ENCODE measurements at regions not wholly inside any gene's neighbourhood (a gene's known extent, or its start where the extent isn't known, plus 50 kb on each side); places are given as distances from the start of the nearest gene placed in this dataset.

DNA sequence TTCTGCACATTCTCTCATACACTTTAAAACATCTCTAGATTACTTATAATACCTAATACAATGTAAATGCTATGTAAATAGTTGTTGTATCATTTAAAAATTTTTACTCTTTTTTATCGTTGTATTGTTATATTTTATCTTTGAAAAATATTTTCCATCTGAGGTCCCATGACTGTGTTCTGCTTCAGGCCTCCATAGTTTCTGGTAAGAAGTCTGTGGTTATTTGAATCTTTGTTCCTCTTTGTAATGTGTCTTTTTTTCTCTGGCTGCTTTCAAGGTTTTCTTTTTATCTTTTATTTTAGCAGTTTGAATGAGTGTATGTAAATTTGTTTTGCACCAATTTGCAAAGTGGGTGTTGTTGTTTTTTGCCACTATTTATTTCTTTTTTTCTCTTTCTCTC is 263.1 kb downstream of the RPS24 start:
- Histone ChIP-seq H3K9me3 (no peaks in the 10 kb centered on the region), H3K36me3 (no peaks in the 10 kb centered on the region), H3K27ac (no peak overlapping the region), H3K27me3 (no peaks in the 10 kb centered on the region), H3K4me1 (peaks cover 0 to 6% of the 10 kb centered on the region in 2 donors), H3K4me3 (replicated peaks in 1 of 3) (no peak overlapping the region)
- 81 to 90% methylated on average over 1 of the region's 1 CpG for WGBS, 2 donors
- no peak for TF ChIP-seq POLR2A (IDR thresholded peaks at IDR 0.05)
- TF ChIP-seq, protein P1, sequence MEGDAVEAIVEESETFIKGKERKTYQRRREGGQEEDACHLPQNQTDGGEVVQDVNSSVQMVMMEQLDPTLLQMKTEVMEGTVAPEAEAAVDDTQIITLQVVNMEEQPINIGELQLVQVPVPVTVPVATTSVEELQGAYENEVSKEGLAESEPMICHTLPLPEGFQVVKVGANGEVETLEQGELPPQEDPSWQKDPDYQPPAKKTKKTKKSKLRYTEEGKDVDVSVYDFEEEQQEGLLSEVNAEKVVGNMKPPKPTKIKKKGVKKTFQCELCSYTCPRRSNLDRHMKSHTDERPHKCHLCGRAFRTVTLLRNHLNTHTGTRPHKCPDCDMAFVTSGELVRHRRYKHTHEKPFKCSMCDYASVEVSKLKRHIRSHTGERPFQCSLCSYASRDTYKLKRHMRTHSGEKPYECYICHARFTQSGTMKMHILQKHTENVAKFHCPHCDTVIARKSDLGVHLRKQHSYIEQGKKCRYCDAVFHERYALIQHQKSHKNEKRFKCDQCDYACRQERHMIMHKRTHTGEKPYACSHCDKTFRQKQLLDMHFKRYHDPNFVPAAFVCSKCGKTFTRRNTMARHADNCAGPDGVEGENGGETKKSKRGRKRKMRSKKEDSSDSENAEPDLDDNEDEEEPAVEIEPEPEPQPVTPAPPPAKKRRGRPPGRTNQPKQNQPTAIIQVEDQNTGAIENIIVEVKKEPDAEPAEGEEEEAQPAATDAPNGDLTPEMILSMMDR (IDR thresholded peaks at IDR 0.05) = no peak
- intact Hi-C loops (cut with DNase I) = no loop called here
- no peak for DNase-seq

DNA sequence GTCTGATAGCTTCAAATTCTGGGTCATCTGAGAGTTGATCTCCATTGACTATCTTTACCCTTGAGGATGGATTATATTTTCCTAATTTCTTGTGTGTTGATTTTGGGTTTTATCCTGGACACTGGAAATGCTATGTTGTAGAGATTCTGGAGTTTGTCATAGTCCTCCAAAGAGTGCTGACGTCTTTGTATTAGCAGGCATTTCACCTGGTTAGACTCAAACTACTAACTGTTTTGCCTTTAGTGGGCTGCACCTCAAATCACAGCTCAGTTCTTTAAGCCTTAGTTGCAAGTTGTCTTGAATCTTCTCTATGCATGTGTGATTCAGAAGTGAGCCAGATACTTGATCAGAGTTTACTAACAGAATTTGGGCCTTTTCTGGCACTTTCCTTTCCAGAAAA is 264.3 kb downstream of the RPS24 start:
- WGBS, 2 donors = 90 to 100% methylated on average over 1 of the region's 1 CpG
- H3K4me1 ChIP-seq = peaks cover 4 to 16% of the 10 kb centered on the region in 2 donors
- no peak for TF ChIP-seq POLR2A (IDR thresholded peaks at IDR 0.05)
- TF ChIP-seq, protein P1 (IDR thresholded peaks at IDR 0.05) = no peak
- H3K27ac ChIP-seq = no peak overlapping the region
- H3K36me3 ChIP-seq = no peaks in the 10 kb centered on the region
- intact Hi-C loops (cut with DNase I) = no loop called here
- no peak for DNase-seq
- H3K4me3 ChIP-seq (replicated peaks in 1 of 3) = no peak overlapping the region
- no peaks in the 10 kb centered on the region for H3K9me3 ChIP-seq
- no peaks in the 10 kb centered on the region for H3K27me3 ChIP-seq

GRCh38 chr10:78298835-78299234 is 265.2 kb downstream of the RPS24 start:
- H3K27me3 ChIP-seq = no peaks in the 10 kb centered on the region
- H3K36me3 ChIP-seq = no peaks in the 10 kb centered on the region
- DNase-seq = no peak
- WGBS, 2 donors = 93% methylated on average over 7 of the region's 7 CpGs
- TF ChIP-seq, protein P1 (IDR thresholded peaks at IDR 0.05) = no peak
- no peak for TF ChIP-seq POLR2A (IDR thresholded peaks at IDR 0.05)
- peaks cover 4 to 14% of the 10 kb centered on the region in 2 donors for H3K4me1 ChIP-seq
- no peak overlapping the region for H3K4me3 ChIP-seq (replicated peaks in 1 of 3)
- H3K27ac ChIP-seq = no peak overlapping the region
- H3K9me3 ChIP-seq = no peaks in the 10 kb centered on the region
- intact Hi-C loops (cut with DNase I) = no loop called here

DNA sequence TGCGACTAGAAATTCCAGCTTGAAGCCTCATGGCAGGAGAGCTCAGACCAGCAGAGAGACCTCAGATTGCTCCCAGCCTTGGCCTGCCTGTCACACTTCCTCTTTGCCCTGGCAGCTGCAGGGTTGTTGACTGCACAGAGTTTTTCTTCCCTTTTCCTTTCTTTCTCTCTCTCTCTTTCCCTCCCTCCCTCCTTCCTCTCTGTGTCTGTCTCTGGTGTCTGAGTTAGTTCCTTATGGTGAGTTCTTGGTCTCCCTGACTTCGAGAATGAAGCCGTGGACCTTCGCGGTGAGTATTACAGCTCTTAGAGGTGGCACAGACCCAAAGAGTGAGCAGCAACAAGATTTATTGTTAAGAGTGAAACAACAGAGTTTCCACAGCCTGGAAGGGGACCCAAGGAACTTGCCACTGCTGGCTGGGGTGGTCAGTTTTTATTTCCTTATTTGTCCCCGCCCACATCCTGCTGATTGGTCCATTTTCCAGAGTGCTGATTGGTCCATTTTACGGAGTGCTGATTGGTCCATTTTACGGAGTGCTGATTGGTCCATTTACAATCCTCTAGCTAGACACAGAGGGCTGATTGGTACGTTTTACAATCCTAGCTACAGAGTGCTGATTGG is 266.3 kb downstream of the RPS24 start:
- Histone ChIP-seq H3K9me3 (no peaks in the 10 kb centered on the region), H3K36me3 (no peaks in the 10 kb centered on the region), H3K4me3 (replicated peaks in 1 of 3) (no peak overlapping the region), H3K27ac (no peak overlapping the region), H3K4me1 (peaks cover 4 to 14% of the 10 kb centered on the region in 2 donors), H3K27me3 (no peaks in the 10 kb centered on the region)
- 83 to 87% methylated on average over 9 of the region's 9 CpGs for WGBS, 2 donors
- intact Hi-C loops (cut with DNase I) = loop anchor here (10.0 kb wide), 1 partner anchor 895 kb away; no protein-coding TSS in a partner anchor
- TF ChIP-seq, protein P1 (IDR thresholded peaks at IDR 0.05) = no peak
- TF ChIP-seq POLR2A (IDR thresholded peaks at IDR 0.05) = no peak
- no peak for DNase-seq

GRCh38 chr10:78300526-78300925 is 266.9 kb downstream of the RPS24 start:
- H3K36me3 ChIP-seq = no peaks in the 10 kb centered on the region
- intact Hi-C loops (cut with DNase I) = loop anchor here (10.0 kb wide), 1 partner anchor 894 kb away; no protein-coding TSS in a partner anchor
- no peaks in the 10 kb centered on the region for H3K27me3 ChIP-seq
- no peak for DNase-seq
- TF ChIP-seq, protein P1 (IDR thresholded peaks at IDR 0.05) = no peak
- no peak for TF ChIP-seq POLR2A (IDR thresholded peaks at IDR 0.05)
- no peaks in the 10 kb centered on the region for H3K9me3 ChIP-seq
- H3K4me3 ChIP-seq (replicated peaks in 1 of 3) = no peak overlapping the region
- 96 to 100% methylated on average over 1 to 2 of the region's 2 CpGs for WGBS, 2 donors
- no peak overlapping the region for H3K27ac ChIP-seq
- peaks cover 4 to 14% of the 10 kb centered on the region in 2 donors for H3K4me1 ChIP-seq

Measured in thyroid gland (tissue), 4 donors.